ENCODE measurements at regions not wholly inside any gene's neighbourhood (a gene's known extent, or its start where the extent isn't known, plus 50 kb on each side); places are given as distances from the start of the nearest gene placed in this dataset.
A peak's percentile ranks its signal among the peaks of the same experiment; 100 is the strongest.

DNA sequence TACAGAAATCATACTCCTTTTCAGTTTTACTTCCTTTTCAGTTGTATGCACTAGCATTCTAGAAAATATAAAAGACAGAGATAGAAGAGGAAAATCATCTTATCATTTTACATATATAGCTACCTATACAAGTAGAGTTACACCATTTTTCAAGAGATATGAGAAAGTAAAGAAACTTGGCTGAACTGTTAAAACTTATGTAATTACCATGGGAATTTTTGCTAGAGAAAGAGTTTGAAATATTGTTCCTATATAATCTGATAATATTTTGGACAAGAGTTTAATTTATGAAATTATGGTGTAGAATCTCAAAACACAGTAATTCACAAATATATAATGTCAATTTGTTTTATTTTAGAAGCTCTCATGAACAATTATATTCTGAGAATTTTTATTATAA is 180.8 kb downstream of the PLPPR4 start:
- no peaks in the 10 kb centered on the region for H3K36me3 ChIP-seq
- peaks cover 11% of the 10 kb centered on the region for H3K4me1 ChIP-seq (ENCODE audit: low read depth)
- TF ChIP-seq, protein P1, sequence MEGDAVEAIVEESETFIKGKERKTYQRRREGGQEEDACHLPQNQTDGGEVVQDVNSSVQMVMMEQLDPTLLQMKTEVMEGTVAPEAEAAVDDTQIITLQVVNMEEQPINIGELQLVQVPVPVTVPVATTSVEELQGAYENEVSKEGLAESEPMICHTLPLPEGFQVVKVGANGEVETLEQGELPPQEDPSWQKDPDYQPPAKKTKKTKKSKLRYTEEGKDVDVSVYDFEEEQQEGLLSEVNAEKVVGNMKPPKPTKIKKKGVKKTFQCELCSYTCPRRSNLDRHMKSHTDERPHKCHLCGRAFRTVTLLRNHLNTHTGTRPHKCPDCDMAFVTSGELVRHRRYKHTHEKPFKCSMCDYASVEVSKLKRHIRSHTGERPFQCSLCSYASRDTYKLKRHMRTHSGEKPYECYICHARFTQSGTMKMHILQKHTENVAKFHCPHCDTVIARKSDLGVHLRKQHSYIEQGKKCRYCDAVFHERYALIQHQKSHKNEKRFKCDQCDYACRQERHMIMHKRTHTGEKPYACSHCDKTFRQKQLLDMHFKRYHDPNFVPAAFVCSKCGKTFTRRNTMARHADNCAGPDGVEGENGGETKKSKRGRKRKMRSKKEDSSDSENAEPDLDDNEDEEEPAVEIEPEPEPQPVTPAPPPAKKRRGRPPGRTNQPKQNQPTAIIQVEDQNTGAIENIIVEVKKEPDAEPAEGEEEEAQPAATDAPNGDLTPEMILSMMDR (IDR thresholded peaks at IDR 0.05; ENCODE audit: low read depth, low read length), result no peak
- H3K4me3 ChIP-seq, result no peak overlapping the region
- H3K27me3 ChIP-seq, result no peaks in the 10 kb centered on the region
- H3K9me3 ChIP-seq (ENCODE audit: low read depth), result no peaks in the 10 kb centered on the region
- no peak overlapping the region for H3K27ac ChIP-seq
- DNase-seq (ENCODE audit: low read depth in 1 of 2, low spot score in 1 of 2), result no peak

DNA sequence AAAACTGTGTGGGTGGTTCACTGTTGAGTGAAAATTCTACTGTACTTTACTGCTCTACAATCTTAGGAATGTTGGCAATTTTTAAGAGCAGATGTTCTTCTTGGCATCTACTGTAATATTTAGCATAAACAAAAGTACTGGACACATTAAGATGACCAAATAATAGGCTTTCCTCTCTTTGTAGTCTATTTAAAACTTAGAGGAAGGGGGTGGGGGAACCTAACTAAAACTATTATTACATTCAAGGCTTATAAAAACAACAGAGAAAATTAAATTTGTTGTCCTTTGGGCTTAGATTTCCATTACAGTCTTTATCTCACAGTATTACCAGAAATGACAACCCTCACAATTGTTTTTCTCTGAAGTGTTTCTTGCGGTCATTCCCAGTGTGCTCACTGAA is 181.2 kb downstream of the PLPPR4 start:
- Histone ChIP-seq H3K36me3 (no peaks in the 10 kb centered on the region), H3K4me1 (ENCODE audit: low read depth) (peaks cover 11% of the 10 kb centered on the region), H3K9me3 (ENCODE audit: low read depth) (no peaks in the 10 kb centered on the region), H3K4me3 (no peak overlapping the region), H3K27ac (no peak overlapping the region), H3K27me3 (no peaks in the 10 kb centered on the region)
- TF ChIP-seq, protein P1 (IDR thresholded peaks at IDR 0.05; ENCODE audit: low read depth, low read length), result no peak
- DNase-seq (ENCODE audit: low read depth in 1 of 2, low spot score in 1 of 2), result peak in 1 of 2 donors; percentile 44

DNA sequence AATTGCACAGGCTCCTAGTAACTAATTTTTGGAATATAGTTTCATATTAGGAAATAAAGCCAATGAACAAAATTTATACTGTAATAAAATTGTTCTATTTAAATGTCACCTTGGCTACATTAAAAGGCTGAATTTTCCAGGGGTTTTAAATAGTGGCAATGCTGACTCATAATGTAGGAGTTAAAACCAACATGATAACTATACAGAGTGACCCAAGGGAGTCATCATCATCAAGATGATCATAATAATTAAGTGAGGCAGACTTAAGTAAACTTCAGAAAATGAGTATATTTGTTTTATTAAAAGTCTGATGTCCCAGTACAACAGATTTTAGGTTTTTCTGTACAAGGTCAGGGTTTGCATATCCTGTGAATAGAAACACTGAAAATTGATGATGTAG is 183.4 kb downstream of the PLPPR4 start:
- TF ChIP-seq, protein P1 (IDR thresholded peaks at IDR 0.05; ENCODE audit: low read depth, low read length), result no peak
- Histone ChIP-seq H3K36me3 (no peaks in the 10 kb centered on the region), H3K4me1 (ENCODE audit: low read depth) (no peaks in the 10 kb centered on the region), H3K27ac (no peak overlapping the region), H3K4me3 (no peak overlapping the region), H3K27me3 (no peaks in the 10 kb centered on the region), H3K9me3 (ENCODE audit: low read depth) (no peaks in the 10 kb centered on the region)
- no peak for DNase-seq (ENCODE audit: low read depth in 1 of 2, low spot score in 1 of 2)

- TF ChIP-seq, protein P1 (IDR thresholded peaks at IDR 0.05; ENCODE audit: low read depth, low read length), result no peak
- no peak overlapping the region for H3K4me3 ChIP-seq
- H3K4me1 ChIP-seq (ENCODE audit: low read depth), result peaks cover 4% of the 10 kb centered on the region
- H3K9me3 ChIP-seq (ENCODE audit: low read depth), result no peaks in the 10 kb centered on the region
- H3K27me3 ChIP-seq, result no peaks in the 10 kb centered on the region
- no peak overlapping the region for H3K27ac ChIP-seq
- no peaks in the 10 kb centered on the region for H3K36me3 ChIP-seq
- DNase-seq (ENCODE audit: low read depth in 1 of 2, low spot score in 1 of 2), result no peak
These were observed 190.2 kb upstream of the PALMD start for GRCh38 chr1:99455760-99456159.

DNA sequence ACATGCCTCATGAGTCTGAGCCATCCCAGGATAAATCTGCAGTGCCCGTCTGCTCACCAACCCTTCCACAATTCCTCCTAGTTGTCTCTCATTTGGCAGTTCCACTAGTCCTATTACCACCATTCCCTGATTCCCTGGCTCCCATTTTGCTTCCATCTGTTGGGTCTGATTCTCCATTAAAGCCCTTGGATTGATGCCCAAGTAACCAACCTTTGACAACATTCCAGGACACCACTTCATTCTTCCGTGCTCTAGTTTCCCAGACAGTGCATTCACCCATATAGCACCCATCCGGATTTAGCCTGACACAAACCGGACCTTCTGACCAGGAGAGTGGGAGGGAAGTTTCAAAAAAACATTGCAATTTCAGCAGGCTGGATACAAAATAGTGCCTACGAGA is 189.4 kb upstream of the PALMD start:
- Histone ChIP-seq H3K27ac (no peak overlapping the region), H3K4me3 (no peak overlapping the region), H3K9me3 (ENCODE audit: low read depth) (no peaks in the 10 kb centered on the region), H3K27me3 (no peaks in the 10 kb centered on the region), H3K36me3 (no peaks in the 10 kb centered on the region), H3K4me1 (ENCODE audit: low read depth) (peaks cover 4% of the 10 kb centered on the region)
- TF ChIP-seq, protein P1 (IDR thresholded peaks at IDR 0.05; ENCODE audit: low read depth, low read length), result no peak
- peak in 1 of 2 donors; percentile 7 for DNase-seq (ENCODE audit: low read depth in 1 of 2, low spot score in 1 of 2)

All from cardiac muscle cell (in vitro differentiated cells and primary cell).